ENCODE measurements at regions not wholly inside any gene's neighbourhood (a gene's known extent, or its start where the extent isn't known, plus 50 kb on each side); places are given as distances from the start of the nearest gene placed in this dataset.

- BruUV-seq (replicated peaks), result no TSS peak
- Histone ChIP-seq H3K4me3 (replicated peaks in 1 of 3; ENCODE audit: insufficient read depth in 1 of 3, low read depth in 1 of 3, low read length in 3 of 3) (no peak overlapping the region), H3K9me3 (replicated peaks; ENCODE audit: control insufficient read depth, insufficient read depth, low read length) (no peaks in the 10 kb centered on the region), H3K9ac (replicated peaks; ENCODE audit: extremely low read depth, insufficient read depth, low read length) (no peak overlapping the region), H3K4me1 (ENCODE audit: control insufficient read depth, extremely low read depth, insufficient read depth, low read length) (no peaks in the 10 kb centered on the region), H3K79me2 (ENCODE audit: control insufficient read depth, insufficient read depth, low read length) (no peaks in the 10 kb centered on the region), H3K27ac (ENCODE audit: insufficient read depth, low read depth, low read length) (no peak overlapping the region), H3K9me1 (replicated peaks; ENCODE audit: control insufficient read depth, extremely low read depth, insufficient read depth, low read length) (no peaks in the 10 kb centered on the region), H4K20me1 (replicated peaks; ENCODE audit: control insufficient read depth, extremely low read depth, insufficient read depth, low read length) (no peaks in the 10 kb centered on the region), H3K4me2 (ENCODE audit: insufficient read depth, low read length) (no peak overlapping the region), H3K27me3 (ENCODE audit: control insufficient read depth in 2 of 2, insufficient read depth in 2 of 2, low read length in 2 of 2) (peaks cover 0 to 1% of the 10 kb centered on the region in 2 experiments), H3K36me3 (ENCODE audit: control insufficient read depth in 2 of 2, extremely low read depth in 1 of 2, insufficient read depth in 2 of 2, low read length in 2 of 2) (no peaks in the 10 kb centered on the region), H2AFZ (ENCODE audit: low read depth, low read length) (no peak overlapping the region)
- intact Hi-C loops (cut with micrococcal nuclease) (no loop called here), dilution Hi-C loops (cut with MboI; ENCODE audit: extremely low pct_ligation_motif_present, low sequenced_read_pairs) (no loop called here)
- TF ChIP-seq CTCF (IDR thresholded peaks at IDR 0.05; ENCODE audit: extremely low read depth in 1 of 2, insufficient read depth in 1 of 2, low read depth in 1 of 2, low read length in 2 of 2) (no peak), GATA2 (IDR thresholded peaks at IDR 0.05; ENCODE audit: insufficient read depth, insufficient read length, low read depth, low read length) (no peak), JUN (IDR thresholded peaks at IDR 0.05; ENCODE audit: borderline replicate concordance, insufficient read depth, insufficient read length, low read depth) (no peak), FOS (IDR thresholded peaks at IDR 0.05; ENCODE audit: borderline replicate concordance, insufficient read depth, low read length) (no peak), MAX (IDR thresholded peaks at IDR 0.05; ENCODE audit: insufficient read depth, insufficient read length) (no peak), POLR2AphosphoS5 (IDR thresholded peaks at IDR 0.05; ENCODE audit: insufficient read depth, low read depth, low read length) (no peak), EZH2 (IDR thresholded peaks at IDR 0.05; ENCODE audit: borderline replicate concordance, low read depth, low read length, severe bottlenecking) (no peak), MYC (IDR thresholded peaks at IDR 0.05; ENCODE audit: low read depth, low read length) (no peak), POLR2A (IDR thresholded peaks at IDR 0.05; ENCODE audit: low read depth, low read length) (no peak)
- DNase-seq (ENCODE audit: low read depth, low spot score) (no peak), FAIRE-seq (no peak)
- ChIA-PET CTCF (no interaction called here), POLR2A (no interaction called here)
Observed at GRCh38 chr13:30021611-30022010, 171.2 kb upstream of the UBL3 start.
